Activated naive CD4-positive, alpha-beta T cell treated with anti-CD3 and anti-CD28 coated beads, Interleukin-2, amount 10 ng/mL, durations not matched to agents 7 days and 5 days (primary cell): ENCODE measurements at regions not wholly inside any gene's neighbourhood (a gene's known extent, or its start where the extent isn't known, plus 50 kb on each side); places are given as distances from the start of the nearest gene placed in this dataset.
"Not testable (repeated sequence)": the region's sequence is repeated elsewhere in the genome, so short reads cannot be mapped to it uniquely, and the experiment has no call there.

Source experiments
- CTCF ChIA-PET: fragments of 350-600 bp; sonication (Branson Sonifier 250); formaldehyde crosslinking; loops from one replicate; lab custom pipeline; 2021; ENCODE audit warnings: antibody characterized with exemption; lab: Charles Lee
- DNase-seq: peaks from one replicate; pipeline ENCODE4 v3.0.0-alpha.2; 2020
- H3K27ac Mint-ChIP-seq: one replicate; pipeline ENCODE4 v1.8.0; 2021; ENCODE audit warnings: mild to moderate bottlenecking, moderate library complexity, mixed read lengths
- H3K27me3 Mint-ChIP-seq: one replicate; pipeline ENCODE4 v1.8.0; 2021; ENCODE audit warnings: mild to moderate bottlenecking, mixed read lengths
- H3K36me3 Mint-ChIP-seq: one replicate; pipeline ENCODE4 v1.8.0; 2021; ENCODE audit warnings: mixed read lengths
- H3K4me1 Mint-ChIP-seq: one replicate; pipeline ENCODE4 v1.8.0; 2021; ENCODE audit warnings: mixed read lengths
- H3K4me3 Mint-ChIP-seq: one replicate; pipeline ENCODE4 v1.8.0; 2021; ENCODE audit warnings: mild to moderate bottlenecking, moderate library complexity, mixed read lengths
- H3K9me3 Mint-ChIP-seq: one replicate; pipeline ENCODE4 v1.8.0; 2021; ENCODE audit warnings: mixed read lengths

- Mint-ChIP-seq H3K9me3 (no peaks in the 10 kb centered on the region), H3K36me3 (no peaks in the 10 kb centered on the region), H3K4me3 (no peak overlapping the region), H3K27me3 (no peaks in the 10 kb centered on the region), H3K4me1 (no peaks in the 10 kb centered on the region), H3K27ac (no peak overlapping the region)
- no peak for DNase-seq
- CTCF ChIA-PET, result no interaction called here
These were observed 269.3 kb upstream of the LYPLAL1 start for GRCh38 chr1:218904416-218904815.

- H3K4me3 Mint-ChIP-seq, result no peak overlapping the region
- no peaks in the 10 kb centered on the region for H3K36me3 Mint-ChIP-seq
- no peaks in the 10 kb centered on the region for H3K4me1 Mint-ChIP-seq
- DNase-seq, result no peak
- no peaks in the 10 kb centered on the region for H3K27me3 Mint-ChIP-seq
- H3K9me3 Mint-ChIP-seq, result no peaks in the 10 kb centered on the region
- H3K27ac Mint-ChIP-seq, result no peak overlapping the region
- CTCF ChIA-PET, result no interaction called here
These were observed 257.0 kb upstream of the LYPLAL1 start for GRCh38 chr1:218916720-218917119.

- no peak for DNase-seq
- Mint-ChIP-seq H3K36me3 (no peaks in the 10 kb centered on the region), H3K27ac (no peak overlapping the region), H3K9me3 (no peaks in the 10 kb centered on the region), H3K4me1 (no peaks in the 10 kb centered on the region), H3K4me3 (no peak overlapping the region), H3K27me3 (no peaks in the 10 kb centered on the region)
- CTCF ChIA-PET, result no interaction called here
These were observed 256.0 kb upstream of the LYPLAL1 start for GRCh38 chr1:218917656-218918055.

DNA sequence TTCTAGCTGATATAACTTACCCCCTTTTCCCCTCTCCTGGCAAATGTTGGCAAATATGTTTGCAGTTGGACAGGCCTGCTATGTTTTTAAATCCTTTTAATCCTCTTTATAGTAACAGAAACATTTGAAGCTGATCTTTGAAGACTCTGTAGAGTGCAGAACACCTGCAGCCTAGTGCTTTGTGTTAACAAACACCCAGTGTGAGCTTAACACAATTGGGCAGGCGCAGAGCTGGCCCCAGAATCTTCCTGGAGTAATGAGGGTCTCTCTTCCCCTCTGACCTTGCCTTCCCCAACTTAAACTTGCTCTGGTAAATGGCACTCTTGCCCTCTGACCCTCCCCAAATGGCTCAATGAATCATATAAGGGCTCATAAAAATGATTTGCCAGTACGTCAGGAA lies 247.9 kb upstream of the LYPLAL1 start:
- H3K4me1 Mint-ChIP-seq, result no peaks in the 10 kb centered on the region
- CTCF ChIA-PET, result no interaction called here
- H3K36me3 Mint-ChIP-seq, result no peaks in the 10 kb centered on the region
- DNase-seq, result no peak
- H3K27ac Mint-ChIP-seq, result no peak overlapping the region
- H3K4me3 Mint-ChIP-seq, result no peak overlapping the region
- no peaks in the 10 kb centered on the region for H3K9me3 Mint-ChIP-seq
- no peaks in the 10 kb centered on the region for H3K27me3 Mint-ChIP-seq

- Mint-ChIP-seq H3K27me3 (no peaks in the 10 kb centered on the region), H3K4me1 (no peaks in the 10 kb centered on the region), H3K9me3 (no peaks in the 10 kb centered on the region), H3K4me3 (no peak overlapping the region), H3K36me3 (no peaks in the 10 kb centered on the region), H3K27ac (no peak overlapping the region)
- CTCF ChIA-PET, result no interaction called here
- DNase-seq, result no peak
These were observed 247.0 kb upstream of the LYPLAL1 start for GRCh38 chr1:218926631-218927030.

DNA sequence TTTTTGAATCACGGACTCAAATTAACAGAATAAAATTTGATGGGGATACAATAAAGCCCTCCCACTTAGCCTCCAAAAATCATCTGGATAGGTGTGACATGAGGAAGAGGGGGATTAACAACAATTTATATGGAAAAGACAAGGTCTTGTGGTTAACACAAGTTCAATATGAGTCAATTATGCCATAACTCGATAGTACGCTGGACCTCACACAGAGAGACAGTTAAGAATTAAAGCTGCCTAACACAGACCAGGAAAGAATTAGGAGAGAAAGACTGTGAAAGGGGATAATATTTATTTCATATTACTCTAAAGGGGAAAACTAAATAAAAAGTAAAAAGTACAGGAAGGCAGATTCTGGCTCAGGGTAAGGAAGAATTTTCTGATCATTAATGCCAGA lies 243.7 kb upstream of the LYPLAL1 start:
- no peaks in the 10 kb centered on the region for H3K27me3 Mint-ChIP-seq
- DNase-seq, result no peak
- H3K27ac Mint-ChIP-seq, result no peak overlapping the region
- H3K9me3 Mint-ChIP-seq, result no peaks in the 10 kb centered on the region
- CTCF ChIA-PET, result no interaction called here
- no peaks in the 10 kb centered on the region for H3K36me3 Mint-ChIP-seq
- no peaks in the 10 kb centered on the region for H3K4me1 Mint-ChIP-seq
- no peak overlapping the region for H3K4me3 Mint-ChIP-seq

- H3K27ac Mint-ChIP-seq, result no peak overlapping the region
- H3K4me3 Mint-ChIP-seq, result no peak overlapping the region
- CTCF ChIA-PET, result no interaction called here
- H3K27me3 Mint-ChIP-seq, result no peaks in the 10 kb centered on the region
- DNase-seq, result no peak
- H3K36me3 Mint-ChIP-seq, result no peaks in the 10 kb centered on the region
- no peaks in the 10 kb centered on the region for H3K9me3 Mint-ChIP-seq
- no peaks in the 10 kb centered on the region for H3K4me1 Mint-ChIP-seq
These were observed 243.0 kb upstream of the LYPLAL1 start for GRCh38 chr1:218930472-218931241.

DNA sequence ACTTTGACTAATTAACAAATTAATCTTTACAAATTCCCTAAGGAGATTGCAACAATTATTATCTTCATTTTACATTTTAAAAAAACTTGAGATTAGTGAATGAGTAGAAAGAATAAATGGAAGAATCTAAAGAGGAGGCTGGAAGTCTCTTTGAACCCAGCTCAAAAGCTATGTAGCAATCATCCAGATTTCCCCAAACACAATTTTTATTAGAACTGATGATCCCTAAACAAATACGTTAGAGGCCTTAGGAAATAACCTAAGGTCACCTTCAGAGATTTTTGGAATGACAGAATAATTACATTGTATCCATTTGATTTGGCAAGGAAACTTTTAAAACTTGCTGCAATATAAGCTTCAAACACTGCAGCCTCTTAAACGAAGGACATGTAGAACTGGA lies 242.4 kb upstream of the LYPLAL1 start:
- CTCF ChIA-PET, result no interaction called here
- H3K27ac Mint-ChIP-seq, result no peak overlapping the region
- no peak for DNase-seq
- no peaks in the 10 kb centered on the region for H3K36me3 Mint-ChIP-seq
- no peaks in the 10 kb centered on the region for H3K9me3 Mint-ChIP-seq
- H3K27me3 Mint-ChIP-seq, result no peaks in the 10 kb centered on the region
- no peak overlapping the region for H3K4me3 Mint-ChIP-seq
- no peaks in the 10 kb centered on the region for H3K4me1 Mint-ChIP-seq

GRCh38 chr1:218933513-218933912 lies 240.2 kb upstream of the LYPLAL1 start:
- Mint-ChIP-seq H3K4me1 (no peaks in the 10 kb centered on the region), H3K9me3 (peaks cover 2% of the 10 kb centered on the region), H3K27me3 (no peaks in the 10 kb centered on the region), H3K36me3 (no peaks in the 10 kb centered on the region), H3K4me3 (no peak overlapping the region), H3K27ac (no peak overlapping the region)
- no peak for DNase-seq
- CTCF ChIA-PET, result no interaction called here

- H3K27me3 Mint-ChIP-seq, H3K4me1 Mint-ChIP-seq, CTCF ChIA-PET, H3K9me3 Mint-ChIP-seq, H3K27ac Mint-ChIP-seq, H3K36me3 Mint-ChIP-seq, DNase-seq, H3K4me3 Mint-ChIP-seq: not testable (repeated sequence)
These were observed 238.3 kb upstream of the LYPLAL1 start for GRCh38 chr1:218935408-218935807.

- no peak overlapping the region for H3K27ac Mint-ChIP-seq
- H3K4me1 Mint-ChIP-seq, result no peaks in the 10 kb centered on the region
- H3K4me3 Mint-ChIP-seq, result no peak overlapping the region
- no peaks in the 10 kb centered on the region for H3K27me3 Mint-ChIP-seq
- H3K36me3 Mint-ChIP-seq, result no peaks in the 10 kb centered on the region
- no peak for DNase-seq
- peaks cover 5% of the 10 kb centered on the region for H3K9me3 Mint-ChIP-seq
- CTCF ChIA-PET, result no interaction called here
These were observed 235.4 kb upstream of the LYPLAL1 start for GRCh38 chr1:218938259-218938658.

GRCh38 chr1:218939095-218939494 lies 234.6 kb upstream of the LYPLAL1 start:
- Mint-ChIP-seq H3K4me1 (no peaks in the 10 kb centered on the region), H3K9me3 (peaks cover 5% of the 10 kb centered on the region), H3K27me3 (no peaks in the 10 kb centered on the region), H3K27ac (no peak overlapping the region), H3K4me3 (no peak overlapping the region), H3K36me3 (no peaks in the 10 kb centered on the region)
- no peak for DNase-seq
- CTCF ChIA-PET, result no interaction called here

- no peak overlapping the region for H3K4me3 Mint-ChIP-seq
- DNase-seq, result no peak
- H3K27ac Mint-ChIP-seq, result no peak overlapping the region
- H3K36me3 Mint-ChIP-seq, result no peaks in the 10 kb centered on the region
- H3K9me3 Mint-ChIP-seq, result peaks cover 5% of the 10 kb centered on the region
- H3K4me1 Mint-ChIP-seq, result no peaks in the 10 kb centered on the region
- CTCF ChIA-PET, result no interaction called here
- H3K27me3 Mint-ChIP-seq, result no peaks in the 10 kb centered on the region
These were observed 231.2 kb upstream of the LYPLAL1 start for GRCh38 chr1:218942431-218942830.

DNA sequence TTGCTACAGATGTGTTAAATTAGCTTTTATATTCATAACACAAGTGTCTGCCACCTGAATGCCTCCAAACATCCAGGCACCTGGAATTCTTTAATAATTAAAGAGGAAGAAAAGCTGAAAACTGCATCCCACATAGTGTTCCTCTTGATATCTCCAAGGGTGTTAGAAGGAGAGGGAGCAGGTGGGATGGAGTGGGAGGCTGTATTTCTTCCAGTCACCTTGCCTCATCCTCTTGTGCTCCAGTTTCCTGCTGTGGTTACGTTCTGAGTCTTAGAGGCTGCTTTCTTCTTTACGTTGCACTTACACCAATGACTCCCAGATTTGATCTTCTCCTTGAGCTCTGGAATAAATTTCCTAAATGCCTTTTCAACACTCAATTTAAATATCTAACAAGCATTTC lies 230.3 kb upstream of the LYPLAL1 start:
- DNase-seq, result no peak
- H3K27me3 Mint-ChIP-seq, result no peaks in the 10 kb centered on the region
- no peaks in the 10 kb centered on the region for H3K36me3 Mint-ChIP-seq
- H3K27ac Mint-ChIP-seq, result no peak overlapping the region
- H3K4me1 Mint-ChIP-seq, result no peaks in the 10 kb centered on the region
- CTCF ChIA-PET, result no interaction called here
- H3K4me3 Mint-ChIP-seq, result no peak overlapping the region
- peaks cover 3% of the 10 kb centered on the region for H3K9me3 Mint-ChIP-seq

GRCh38 chr1:218945050-218945449 lies 228.6 kb upstream of the LYPLAL1 start:
- no peak overlapping the region for H3K4me3 Mint-ChIP-seq
- DNase-seq, result no peak

More at GRCh38 chr1:218945050-218945449, 228.6 kb upstream of the LYPLAL1 start:
- Mint-ChIP-seq H3K9me3 (peaks cover 3% of the 10 kb centered on the region), H3K36me3 (no peaks in the 10 kb centered on the region), H3K4me1 (no peaks in the 10 kb centered on the region), H3K27me3 (no peaks in the 10 kb centered on the region), H3K27ac (no peak overlapping the region)
- CTCF ChIA-PET, result no interaction called here
